HG02852 (cell line): ENCODE measurements at regions not wholly inside any gene's neighbourhood (a gene's known extent, or its start where the extent isn't known, plus 50 kb on each side); places are given as distances from the start of the nearest gene placed in this dataset.

ENCODE experiments used
- ATAC-seq: cut with Tn5 transposase; IDR thresholded peaks from one replicate; pipeline ENCODE4 v1.9.1; 2021; ENCODE audit warnings: mild to moderate bottlenecking, moderate library complexity; ENCODE audit not compliant: unreplicated experiment

DNA sequence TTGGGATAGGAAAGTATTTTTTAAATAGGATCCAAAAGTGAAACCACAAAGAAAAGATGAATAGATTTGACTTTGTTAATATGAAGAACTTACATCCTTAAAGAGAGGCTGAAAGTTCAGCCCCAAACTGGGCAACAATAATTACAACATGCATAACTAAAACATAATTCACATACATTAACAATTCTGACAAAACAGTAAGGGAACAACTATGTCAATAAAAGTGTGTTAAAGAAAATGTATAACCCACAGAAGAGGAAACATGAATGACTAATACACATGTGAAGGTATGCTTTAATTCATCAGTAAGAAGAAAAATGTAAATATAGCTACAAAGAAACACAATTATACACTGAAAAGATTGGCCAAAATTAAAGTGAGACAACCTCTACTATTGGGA, 1597.6 kb upstream of the MIR17HG start:
- no peak for ATAC-seq

DNA sequence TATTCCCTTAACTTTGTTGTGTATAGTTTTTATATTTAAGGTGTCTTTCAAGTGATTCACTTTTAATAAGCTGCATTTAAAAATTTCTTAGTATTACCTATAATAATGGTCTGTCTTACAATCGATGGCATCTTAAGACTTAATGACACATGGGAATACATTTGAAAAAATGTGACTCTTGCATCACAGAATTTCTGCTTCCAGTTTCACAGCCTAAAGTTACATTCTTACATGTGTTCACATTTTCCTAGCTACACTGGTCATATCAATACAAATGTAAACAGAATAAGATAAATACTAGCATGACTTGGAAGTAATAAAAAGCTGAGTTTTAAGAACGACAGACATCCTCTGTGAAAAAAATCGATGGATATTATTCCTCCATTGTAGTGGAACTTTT, 1597.1 kb upstream of the MIR17HG start:
- no peak for ATAC-seq

- ATAC-seq, result no peak
These were observed 1596.0 kb upstream of the MIR17HG start for GRCh38 chr13:89751432-89751930.

DNA sequence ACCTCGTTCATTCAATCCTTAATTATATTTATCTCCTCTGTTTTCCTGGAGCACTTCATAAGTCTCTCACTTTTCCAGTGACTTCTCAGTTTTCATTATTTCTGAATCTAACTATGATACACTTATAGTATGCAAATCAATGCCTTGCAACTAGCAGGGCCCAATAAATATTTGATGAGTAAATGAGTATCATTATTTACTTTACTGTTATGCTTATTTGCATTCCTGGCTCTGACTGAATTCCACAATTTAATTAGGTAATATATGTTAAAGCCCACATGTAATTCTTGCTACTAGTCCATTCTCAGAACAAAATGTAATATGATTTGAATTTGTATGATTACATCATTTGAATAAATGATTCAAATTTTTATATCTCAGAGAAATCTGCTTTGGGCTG, 1595.1 kb upstream of the MIR17HG start:
- no peak for ATAC-seq

GRCh38 chr13:89755729-89756492, 1591.6 kb upstream of the MIR17HG start:
- no peak for ATAC-seq

DNA sequence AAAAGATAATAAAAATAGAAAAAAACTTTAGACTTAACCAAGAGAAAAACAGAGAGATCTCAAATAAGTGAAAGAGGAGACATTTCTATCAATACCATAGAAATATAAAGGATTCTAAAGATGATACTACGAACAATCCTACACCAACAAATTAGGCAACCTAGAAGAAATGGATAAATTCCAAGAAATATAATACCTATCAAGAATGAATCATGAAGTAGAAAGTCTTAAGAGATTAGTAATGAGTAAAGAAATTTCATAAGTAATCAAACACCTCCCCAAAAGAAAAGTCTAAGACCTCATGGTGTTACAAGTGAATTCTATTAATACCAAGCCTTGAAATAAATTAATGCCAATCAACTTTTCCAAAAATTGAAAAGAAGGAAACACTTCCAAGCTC, 1584.5 kb upstream of the MIR17HG start:
- no peak for ATAC-seq

GRCh38 chr13:89783221-89783755, 1564.2 kb upstream of the MIR17HG start:
- ATAC-seq, result no peak

GRCh38 chr13:89784161-89784809, 1563.2 kb upstream of the MIR17HG start:
- ATAC-seq, result no peak

- ATAC-seq, result no peak
These were observed 1561.0 kb upstream of the MIR17HG start for GRCh38 chr13:89786531-89786930.

GRCh38 chr13:89790696-89791095, 1556.8 kb upstream of the MIR17HG start:
- ATAC-seq, result no peak

DNA sequence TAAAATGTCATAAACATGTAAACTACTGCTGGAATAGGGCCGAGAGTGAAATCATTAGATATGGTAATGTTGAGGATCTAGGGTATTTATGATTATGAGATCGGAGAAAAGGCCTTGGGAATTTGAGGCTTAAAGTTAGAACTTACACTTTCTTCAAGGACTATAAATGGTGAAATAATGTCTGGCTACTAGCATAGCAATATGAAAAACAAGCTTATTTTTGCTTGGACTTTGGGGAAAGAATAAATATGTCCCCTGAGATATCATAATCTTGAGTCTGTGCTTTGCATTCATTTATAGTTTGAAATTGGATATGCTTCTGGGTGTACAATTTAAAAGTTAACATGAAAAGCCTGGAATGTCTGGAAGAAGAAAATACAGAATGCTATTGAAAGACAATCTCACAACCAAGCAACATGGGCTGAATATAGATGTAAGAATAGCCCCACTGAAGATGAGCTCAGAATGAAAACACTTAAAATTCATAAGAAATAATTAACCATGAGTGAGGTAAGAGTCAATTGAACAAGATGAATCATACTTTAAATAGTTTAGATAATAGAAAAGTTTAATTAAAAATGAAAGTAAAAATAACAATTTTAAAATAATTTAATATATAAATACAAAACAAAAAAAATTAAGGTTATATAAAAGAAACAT, 1555.4 kb upstream of the MIR17HG start:
- ATAC-seq, result no peak

- ATAC-seq, result no peak
These were observed 1551.3 kb upstream of the MIR17HG start for GRCh38 chr13:89796196-89796595.

GRCh38 chr13:89803839-89804238, 1543.6 kb upstream of the MIR17HG start:
- no peak for ATAC-seq

DNA sequence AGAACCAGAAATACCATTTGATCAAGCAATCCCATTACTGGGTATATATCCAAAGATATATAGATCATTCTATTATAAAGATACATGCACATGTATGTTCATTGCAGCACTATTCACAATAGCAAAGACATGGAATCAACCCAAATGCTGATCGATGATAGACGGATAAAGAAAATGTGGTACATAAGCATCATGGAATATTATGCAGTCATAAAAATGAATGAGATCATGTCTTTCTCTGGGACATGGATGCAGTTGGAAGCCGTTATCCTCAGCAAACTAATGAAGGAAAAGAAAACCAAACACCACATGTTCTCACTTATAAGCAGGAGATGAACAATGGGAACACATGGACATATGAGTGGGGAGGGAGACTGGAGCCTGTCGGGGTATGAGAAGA, 1540.9 kb upstream of the MIR17HG start:
- no peak for ATAC-seq

GRCh38 chr13:89812856-89813255, 1534.6 kb upstream of the MIR17HG start:
- no peak for ATAC-seq

GRCh38 chr13:89816404-89816803, 1531.1 kb upstream of the MIR17HG start:
- ATAC-seq, result no peak

DNA sequence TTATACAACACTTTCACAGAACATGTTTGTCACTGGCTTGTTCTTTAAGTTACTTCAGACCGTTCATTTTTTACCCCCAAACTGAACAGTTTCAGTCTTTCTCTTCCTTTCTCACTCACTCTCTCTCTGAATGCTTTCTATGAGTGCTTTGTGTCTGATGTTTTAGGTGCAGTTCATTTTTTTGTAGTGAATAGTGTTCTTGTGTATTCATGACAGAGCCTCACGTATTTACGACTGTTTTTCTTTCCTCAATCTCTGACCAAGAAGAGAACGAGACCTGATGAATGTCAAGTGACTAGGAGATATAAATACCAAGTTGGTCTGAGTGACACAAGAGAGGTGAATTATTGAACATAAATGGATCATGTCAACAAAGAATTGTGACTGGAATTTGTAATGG, 1525.0 kb upstream of the MIR17HG start:
- no peak for ATAC-seq

DNA sequence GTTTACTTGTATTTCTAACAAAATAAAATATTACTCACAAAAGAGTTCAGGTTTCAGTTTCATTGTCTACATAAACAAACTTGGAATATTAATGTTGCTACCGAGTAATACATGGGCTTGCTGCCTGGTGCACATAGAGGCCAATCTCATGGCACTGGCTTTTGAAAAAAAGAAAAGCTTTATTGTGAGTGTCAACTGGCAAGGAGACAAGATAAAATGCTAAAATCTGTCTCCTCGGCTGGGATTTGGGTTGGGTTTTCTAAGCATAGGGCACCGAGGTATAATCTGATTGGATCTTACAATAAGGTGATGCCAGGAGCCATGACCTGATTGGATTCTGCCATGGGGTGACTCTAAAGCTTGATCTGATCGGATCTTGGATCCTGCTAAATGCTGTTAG, 1519.9 kb upstream of the MIR17HG start:
- ATAC-seq, result no peak

- ATAC-seq, result no peak
These were observed 1519.0 kb upstream of the MIR17HG start for GRCh38 chr13:89828506-89828905.

- ATAC-seq, result no peak
These were observed 1516.3 kb upstream of the MIR17HG start for GRCh38 chr13:89831157-89831556.

DNA sequence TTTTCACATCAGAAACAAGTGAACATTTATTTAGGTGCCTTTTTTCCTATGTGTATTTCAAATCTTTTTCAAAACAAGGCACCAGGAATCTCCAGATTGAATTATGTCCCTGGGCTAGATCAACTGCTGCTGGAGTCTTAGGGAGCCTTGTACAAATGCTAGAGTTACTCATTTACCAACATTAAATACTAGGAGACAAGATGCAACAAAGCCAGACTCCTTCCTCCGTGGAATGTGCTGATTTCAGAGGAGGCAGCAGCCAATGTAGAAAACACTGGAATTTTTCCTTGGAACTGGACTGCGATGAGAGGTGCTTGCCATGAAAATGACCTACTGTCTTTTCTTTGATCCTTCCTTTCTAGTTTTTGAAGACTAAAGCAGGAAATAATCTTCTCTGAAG, 1514.7 kb upstream of the MIR17HG start:
- ATAC-seq, result no peak

- no peak for ATAC-seq
These were observed 1503.9 kb upstream of the MIR17HG start for GRCh38 chr13:89843621-89844020.
